ENCODE measurements at regions not wholly inside any gene's neighbourhood (a gene's known extent, or its start where the extent isn't known, plus 50 kb on each side); places are given as distances from the start of the nearest gene placed in this dataset.

- FAIRE-seq (no peak), DNase-seq (ENCODE audit: low spot score) (no peak)
Measured at GRCh38 chr6:43873806-43874714, 104.0 kb downstream of the VEGFA start.

GRCh38 chr6:43871933-43872332 is 101.9 kb downstream of the VEGFA start:
- DNase-seq (ENCODE audit: low spot score) = no peak
- no peak for FAIRE-seq

GRCh38 chr6:43871284-43871683 is 101.3 kb downstream of the VEGFA start:
- FAIRE-seq (no peak), DNase-seq (ENCODE audit: low spot score) (no peak)

- DNase-seq (ENCODE audit: low spot score) = no peak
- FAIRE-seq = no peak
Measured at GRCh38 chr6:43870660-43871061, 100.7 kb downstream of the VEGFA start.

GRCh38 chr6:43869792-43870659 is 100.0 kb downstream of the VEGFA start:
- FAIRE-seq = no peak
- no peak for DNase-seq (ENCODE audit: low spot score)

GRCh38 chr6:43869079-43869710 is 99.2 kb downstream of the VEGFA start:
- DNase-seq (ENCODE audit: low spot score) (no peak), FAIRE-seq (no peak)

GRCh38 chr6:43868467-43868866 is 98.5 kb downstream of the VEGFA start:
- no peak for FAIRE-seq
- no peak for DNase-seq (ENCODE audit: low spot score)

- DNase-seq (ENCODE audit: low spot score) (no peak), FAIRE-seq (no peak)
Measured at GRCh38 chr6:43867996-43868395, 98.0 kb downstream of the VEGFA start.

GRCh38 chr6:43867246-43867645 is 97.2 kb downstream of the VEGFA start:
- FAIRE-seq (no peak), DNase-seq (ENCODE audit: low spot score) (no peak)

GRCh38 chr6:43865932-43866645 is 96.1 kb downstream of the VEGFA start:
- no peak for FAIRE-seq
- no peak for DNase-seq (ENCODE audit: low spot score)

- FAIRE-seq (no peak), DNase-seq (ENCODE audit: low spot score) (no peak)
Measured at GRCh38 chr6:43865086-43865485, 95.1 kb downstream of the VEGFA start.

GRCh38 chr6:43862925-43863324 is 92.9 kb downstream of the VEGFA start:
- DNase-seq (ENCODE audit: low spot score) = no peak
- FAIRE-seq = no peak

GRCh38 chr6:43861212-43861894 is 91.3 kb downstream of the VEGFA start:
- DNase-seq (ENCODE audit: low spot score) (no peak), FAIRE-seq (peak; percentile 83)

GRCh38 chr6:43860285-43860684 is 90.3 kb downstream of the VEGFA start:
- FAIRE-seq = no peak

GRCh38 chr6:43859213-43859612 is 89.2 kb downstream of the VEGFA start:
- FAIRE-seq (no peak), DNase-seq (ENCODE audit: low spot score) (no peak)

More at GRCh38 chr6:43860285-43860684, 90.3 kb downstream of the VEGFA start:
- no peak for DNase-seq (ENCODE audit: low spot score)

- DNase-seq (ENCODE audit: low spot score) (no peak), FAIRE-seq (no peak)
Measured at GRCh38 chr6:43858161-43859153, 88.4 kb downstream of the VEGFA start.

GRCh38 chr6:43856005-43856765 is 86.2 kb downstream of the VEGFA start:
- FAIRE-seq (peak; percentile 44), DNase-seq (ENCODE audit: low spot score) (peak; percentile 33)

- FAIRE-seq (no peak), DNase-seq (ENCODE audit: low spot score) (no peak)
Measured at GRCh38 chr6:43855247-43855646, 85.2 kb downstream of the VEGFA start.

Measured in urothelium cell line (cell line).